Glutamatergic neuron (in vitro differentiated cells): ENCODE measurements at regions not wholly inside any gene's neighbourhood (a gene's known extent, or its start where the extent isn't known, plus 50 kb on each side); places are given as distances from the start of the nearest gene placed in this dataset.

Source experiments
- DNase-seq: peaks from one replicate; pipeline ENCODE4 v3.0.0; 2022
- H3K27ac Mint-ChIP-seq: one replicate; pipeline ENCODE4 v1.8.0; 2020; ENCODE audit warnings: mild to moderate bottlenecking, mixed read lengths, inconsistent platforms; ENCODE audit not compliant: unreplicated experiment
- H3K27me3 Mint-ChIP-seq: one replicate; pipeline ENCODE4 v1.8.0; 2020; ENCODE audit warnings: mild to moderate bottlenecking, moderate library complexity, mixed read lengths, inconsistent platforms; ENCODE audit not compliant: unreplicated experiment
- H3K36me3 Mint-ChIP-seq: one replicate; pipeline ENCODE4 v1.8.0; 2020; ENCODE audit warnings: mild to moderate bottlenecking, mixed read lengths, inconsistent platforms; ENCODE audit not compliant: unreplicated experiment
- H3K4me1 Mint-ChIP-seq: one replicate; pipeline ENCODE4 v1.8.0; 2020; ENCODE audit warnings: mild to moderate bottlenecking, low read depth, mixed read lengths, inconsistent platforms; ENCODE audit not compliant: unreplicated experiment
- H3K4me3 Mint-ChIP-seq: one replicate; pipeline ENCODE4 v1.8.0; 2020; ENCODE audit warnings: mild to moderate bottlenecking, mixed read lengths, inconsistent platforms; ENCODE audit not compliant: unreplicated experiment
- H3K9me3 Mint-ChIP-seq: one replicate; pipeline ENCODE4 v1.8.0; 2020; ENCODE audit warnings: mild to moderate bottlenecking, moderate library complexity, mixed read lengths, inconsistent platforms; ENCODE audit not compliant: unreplicated experiment
- CTCF ChIP-seq: fragments of 200-600 bp; sonication (generic); IDR thresholded peaks from one replicate; pipeline ENCODE4 v1.5.0; 2021; ENCODE audit not compliant: partially characterized antibody, unreplicated experiment

GRCh38 chr7:110204527-110204926, 886.4 kb upstream of the LRRN3 start:
- no peaks in the 10 kb centered on the region for H3K36me3 Mint-ChIP-seq
- no peak overlapping the region for H3K27ac Mint-ChIP-seq
- peak; percentile 22 for DNase-seq
- no peaks in the 10 kb centered on the region for H3K9me3 Mint-ChIP-seq
- H3K4me1 Mint-ChIP-seq: no peaks in the 10 kb centered on the region
- H3K4me3 Mint-ChIP-seq: no peak overlapping the region
- no peaks in the 10 kb centered on the region for H3K27me3 Mint-ChIP-seq
- peak; percentile 24 for TF ChIP-seq CTCF

DNA sequence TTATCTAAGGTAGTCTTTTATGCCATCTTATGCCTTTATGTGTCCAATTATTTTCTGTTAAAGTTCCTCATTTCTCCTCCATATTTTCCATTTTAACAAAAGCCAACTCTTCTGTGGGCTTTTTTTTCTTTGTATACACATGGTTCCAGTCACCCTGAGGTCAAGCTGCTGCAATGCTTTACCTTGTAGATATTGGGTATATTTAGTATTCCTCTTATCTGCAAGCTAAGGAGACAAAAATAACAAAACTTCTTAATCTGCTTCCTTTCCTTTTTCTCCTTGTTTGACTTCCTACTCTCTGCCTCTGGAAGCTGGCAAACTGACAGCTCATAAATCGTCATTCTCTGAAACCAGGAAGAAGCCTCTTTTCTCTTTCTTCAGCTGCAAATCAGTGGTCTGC, 885.0 kb upstream of the LRRN3 start:
- H3K27ac Mint-ChIP-seq: no peak overlapping the region
- no peaks in the 10 kb centered on the region for H3K27me3 Mint-ChIP-seq

GRCh38 chr7:110209884-110210283, 881.0 kb upstream of the LRRN3 start:
- no peaks in the 10 kb centered on the region for H3K27me3 Mint-ChIP-seq
- no peak for DNase-seq
- H3K9me3 Mint-ChIP-seq: no peaks in the 10 kb centered on the region
- H3K4me1 Mint-ChIP-seq: no peaks in the 10 kb centered on the region
- H3K27ac Mint-ChIP-seq: no peak overlapping the region
- no peak overlapping the region for H3K4me3 Mint-ChIP-seq
- TF ChIP-seq CTCF: no peak
- H3K36me3 Mint-ChIP-seq: no peaks in the 10 kb centered on the region

More for the DNA sequence above, 885.0 kb upstream of the LRRN3 start:
- DNase-seq: no peak
- H3K4me3 Mint-ChIP-seq: no peak overlapping the region
- H3K9me3 Mint-ChIP-seq: no peaks in the 10 kb centered on the region
- no peaks in the 10 kb centered on the region for H3K36me3 Mint-ChIP-seq
- no peak for TF ChIP-seq CTCF
- no peaks in the 10 kb centered on the region for H3K4me1 Mint-ChIP-seq

- no peak for TF ChIP-seq CTCF
- H3K9me3 Mint-ChIP-seq: no peaks in the 10 kb centered on the region
- no peaks in the 10 kb centered on the region for H3K27me3 Mint-ChIP-seq
- no peak overlapping the region for H3K4me3 Mint-ChIP-seq
- no peaks in the 10 kb centered on the region for H3K4me1 Mint-ChIP-seq
- no peak overlapping the region for H3K27ac Mint-ChIP-seq
- DNase-seq: no peak
- H3K36me3 Mint-ChIP-seq: no peaks in the 10 kb centered on the region
These were observed 879.9 kb upstream of the LRRN3 start for GRCh38 chr7:110210941-110211608.

DNA sequence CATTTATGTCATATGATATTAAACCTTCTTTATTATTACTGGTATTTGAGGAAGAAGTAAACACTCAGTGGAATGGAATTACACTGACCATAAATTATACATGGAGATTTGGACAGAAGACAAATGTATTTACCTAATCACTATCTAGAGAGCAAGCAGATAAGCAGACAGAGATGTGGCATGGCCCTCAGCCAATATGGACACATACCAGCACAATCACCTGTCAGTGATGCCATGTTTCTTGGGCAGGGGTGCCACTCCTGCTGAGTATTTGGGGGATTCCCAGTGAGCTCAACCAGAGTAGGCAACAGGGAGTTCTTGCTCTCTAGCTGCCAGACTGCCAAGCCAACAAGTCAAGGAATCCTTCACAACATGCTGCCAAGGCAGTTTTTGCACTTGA, 866.3 kb upstream of the LRRN3 start:
- H3K9me3 Mint-ChIP-seq: no peaks in the 10 kb centered on the region
- DNase-seq: no peak
- no peak overlapping the region for H3K4me3 Mint-ChIP-seq
- H3K4me1 Mint-ChIP-seq: no peaks in the 10 kb centered on the region
- no peak overlapping the region for H3K27ac Mint-ChIP-seq
- TF ChIP-seq CTCF: no peak
- H3K36me3 Mint-ChIP-seq: no peaks in the 10 kb centered on the region
- H3K27me3 Mint-ChIP-seq: no peaks in the 10 kb centered on the region
